H1 (cell line): ENCODE measurements at regions not wholly inside any gene's neighbourhood (a gene's known extent, or its start where the extent isn't known, plus 50 kb on each side); places are given as distances from the start of the nearest gene placed in this dataset.

Source experiments
- CTCF ChIA-PET: fragments of 300-600 bp; sonication (Branson Sonifier 250); formaldehyde crosslinking; loops from one replicate; lab custom pipeline; 2021; ENCODE audit not compliant: partially characterized antibody; lab: Charles Lee
- POLR2A ChIA-PET: fragments of 300-600 bp; sonication (Branson Sonifier 250); formaldehyde crosslinking; loops from one replicate; lab custom pipeline; 2021; ENCODE audit warnings: inconsistent platforms; ENCODE audit not compliant: partially characterized antibody; lab: Charles Lee
- DNase-seq, 2 experiments: peaks; one replicate each; pipeline versions ENCODE4 v3.0.0 to v3.0.0-alpha.2; 2010 to 2022; ENCODE audit warnings: low spot score in 2 of 2, low read depth in 1 of 2, mixed read lengths in 1 of 2
- FAIRE-seq: peaks from 2 replicates; lab custom pipeline; 2011; peaks lifted over from hg19 to GRCh38; lab: Jason Lieb, UNC
- H2AFZ ChIP-seq: 2 replicates; pipeline ENCODE4 v1.8.1; 2012; ENCODE audit warnings: low read length, inconsistent platforms
- H2AK5ac ChIP-seq: 2 replicates; pipeline ENCODE4 v1.6.1; 2013; ENCODE audit warnings: low read depth, low read length
- H2BK120ac ChIP-seq: replicated peaks from 2 replicates; pipeline ENCODE3; 2013; ENCODE audit warnings: low read depth, low read length, inconsistent platforms
- H2BK12ac ChIP-seq: 2 replicates; pipeline ENCODE4 v1.6.1; 2013; ENCODE audit warnings: low read depth, low read length
- H2BK15ac ChIP-seq: 2 replicates; pipeline ENCODE4 v1.6.1; 2013; ENCODE audit warnings: low read length
- H2BK20ac ChIP-seq: 2 replicates; pipeline ENCODE4 v1.6.1; 2013; ENCODE audit warnings: low read length
- H2BK5ac ChIP-seq: 2 replicates; pipeline ENCODE4 v1.6.1; 2013; ENCODE audit warnings: low read depth, low read length
- H3K14ac ChIP-seq: 2 replicates; pipeline ENCODE4 v1.6.1; 2013; ENCODE audit warnings: inconsistent platforms; ENCODE audit not compliant: insufficient read length
- H3K18ac ChIP-seq: 2 replicates; pipeline ENCODE4 v1.6.1; 2013; ENCODE audit warnings: low read length; ENCODE audit errors: extremely low read depth
- H3K23ac ChIP-seq: 2 replicates; pipeline ENCODE4 v1.6.1; 2013; ENCODE audit warnings: inconsistent platforms; ENCODE audit not compliant: insufficient read length
- H3K23me2 ChIP-seq: 2 replicates; pipeline ENCODE4 v1.6.1; 2013; ENCODE audit warnings: low read depth, low read length
- H3K27ac ChIP-seq: 2 replicates; pipeline ENCODE4 v1.6.1; 2011; ENCODE audit warnings: low read depth, low read length, inconsistent platforms
- H3K27me3 ChIP-seq, 4 experiments: replicated peaks in 1 of 4; 1 replicate in 1 of 4; 2 replicates in 3 of 4; pipeline versions ENCODE4 v1.6.1 to v1.8.1; 2011 to 2013; ENCODE audit warnings: low read length in 3 of 4, mild to moderate bottlenecking in 3 of 4, inconsistent platforms in 2 of 4, mixed read lengths in 2 of 4, moderate library complexity in 1 of 4; ENCODE audit not compliant: control insufficient read depth in 3 of 4, insufficient read depth in 3 of 4; ENCODE audit errors: extremely low read depth in 1 of 4
- H3K36me3 ChIP-seq, 4 experiments: 2 replicates each; pipeline versions ENCODE4 v1.6.1 to v1.8.1; 2011 to 2013; ENCODE audit warnings: mild to moderate bottlenecking in 4 of 4, low read length in 3 of 4, moderate library complexity in 2 of 4, control low read depth in 1 of 4, inconsistent platforms in 1 of 4; ENCODE audit not compliant: insufficient read depth in 4 of 4, control insufficient read depth in 2 of 4
- H3K4ac ChIP-seq: replicated peaks from 2 replicates; pipeline ENCODE3; 2013; ENCODE audit warnings: low read length, low read depth, mixed read lengths, inconsistent platforms; ENCODE audit not compliant: insufficient read length
- H3K4me1 ChIP-seq, 4 experiments: replicated peaks in 1 of 4; 1 replicate in 1 of 4; 2 replicates in 3 of 4; pipeline versions ENCODE4 v1.6.1 to v1.8.1; 2011 to 2013; ENCODE audit warnings: low read length in 3 of 4, inconsistent platforms in 2 of 4, mixed read lengths in 1 of 4; ENCODE audit not compliant: insufficient read depth in 4 of 4, control insufficient read depth in 3 of 4
- H3K4me2 ChIP-seq, 2 experiments: 2 replicates each; pipeline versions ENCODE4 v1.6.1 to v1.8.1; 2011 to 2013; ENCODE audit warnings: low read depth in 2 of 2, low read length in 2 of 2, control low read depth in 1 of 2, inconsistent platforms in 1 of 2, mild to moderate bottlenecking in 1 of 2; ENCODE audit not compliant: insufficient read depth in 1 of 2
- H3K4me3 ChIP-seq, 4 experiments: fragments of 200-600, 300-600 bp in 1 of 4; sonication (generic), shearing (Covaris generic), sonication (Bioruptor Twin) in 1 of 4; 2 replicates each; pipeline versions ENCODE4 v1.5.1 to v1.8.1; 2011 to 2016; ENCODE audit warnings: low read length in 4 of 4, low read depth in 3 of 4, control low read depth in 2 of 4, inconsistent platforms in 2 of 4, mild to moderate bottlenecking in 2 of 4, mixed read lengths in 1 of 4, moderate library complexity in 1 of 4; ENCODE audit not compliant: insufficient read depth in 2 of 4; ENCODE audit errors: extremely low read depth in 1 of 4
- H3K56ac ChIP-seq: replicated peaks from 2 replicates; pipeline ENCODE3; 2013; ENCODE audit warnings: low read depth, mild to moderate bottlenecking, mixed read lengths, low read length, inconsistent platforms; ENCODE audit not compliant: insufficient read length
- H3K79me1 ChIP-seq: 2 replicates; pipeline ENCODE4 v1.6.1; 2013; ENCODE audit warnings: low read depth, low read length, control low read depth
- H3K79me2 ChIP-seq, 2 experiments: 2 replicates each; pipeline versions ENCODE4 v1.6.1 to v1.8.1; 2012 to 2013; ENCODE audit warnings: low read length in 2 of 2, mild to moderate bottlenecking in 2 of 2, inconsistent platforms in 1 of 2; ENCODE audit not compliant: insufficient read depth in 2 of 2, control insufficient read depth in 1 of 2
- H3K9ac ChIP-seq, 4 experiments: replicated peaks in 1 of 4; 1 replicate in 1 of 4; 2 replicates in 3 of 4; pipeline versions ENCODE4 v1.6.1 to v1.8.1; 2011 to 2013; ENCODE audit warnings: low read depth in 3 of 4, low read length in 3 of 4, control low read depth in 2 of 4, mild to moderate bottlenecking in 2 of 4, moderate library complexity in 2 of 4, inconsistent platforms in 1 of 4; ENCODE audit errors: extremely low read depth in 1 of 4
- H3K9me3 ChIP-seq, 2 experiments: 2 replicates each; pipeline versions ENCODE4 v1.6.1 to v1.8.1; 2012 to 2013; ENCODE audit warnings: mild to moderate bottlenecking in 2 of 2, moderate library complexity in 2 of 2, control low read depth in 1 of 2, inconsistent platforms in 1 of 2, low read depth in 1 of 2, low read length in 1 of 2, mixed read lengths in 1 of 2; ENCODE audit not compliant: insufficient read depth in 2 of 2
- H4K20me1 ChIP-seq, 2 experiments: replicated peaks in 1 of 2; 2 replicates each; pipeline versions ENCODE3 to v1.8.1; 2011 to 2013; ENCODE audit warnings: inconsistent platforms in 2 of 2, low read length in 2 of 2, mild to moderate bottlenecking in 1 of 2; ENCODE audit not compliant: insufficient read depth in 2 of 2, control insufficient read depth in 1 of 2
- H4K5ac ChIP-seq: 2 replicates; pipeline ENCODE4 v1.6.1; 2013; ENCODE audit warnings: low read length, low read depth, mixed read lengths, inconsistent platforms; ENCODE audit not compliant: insufficient read length
- H4K8ac ChIP-seq: 2 replicates; pipeline ENCODE4 v1.8.0; 2013; ENCODE audit warnings: mild to moderate bottlenecking, moderate library complexity, low read length, inconsistent platforms; ENCODE audit not compliant: insufficient read depth; ENCODE audit errors: extremely low read depth
- H4K91ac ChIP-seq: replicated peaks from 2 replicates; pipeline ENCODE3; 2013; ENCODE audit warnings: low read length, mixed read lengths, inconsistent platforms; ENCODE audit not compliant: insufficient read length
- CTCF ChIP-seq, 3 experiments: IDR thresholded peaks; 1 replicate in 2 of 3; 2 replicates in 1 of 3; pipeline versions ENCODE4 v1.5.1 to v1.6.1; 2011; ENCODE audit warnings: low read length in 3 of 3, mild to moderate bottlenecking in 3 of 3, inconsistent platforms in 2 of 3, low read depth in 1 of 3, moderate library complexity in 1 of 3; ENCODE audit not compliant: insufficient read depth in 1 of 3; ENCODE audit errors: control extremely low read depth in 1 of 3
- FOSL1 ChIP-seq: IDR thresholded peaks from 2 replicates; pipeline ENCODE4 v1.6.1; 2011; ENCODE audit warnings: mild to moderate bottlenecking, low read depth, low read length, moderate library complexity; ENCODE audit not compliant: insufficient read depth
- RAD21 ChIP-seq, 2 experiments: IDR thresholded peaks in 1 of 2; conservative IDR thresholded peaks in 1 of 2; 2 replicates each; pipeline ENCODE4 v1.6.1; 2011; ENCODE audit warnings: low read depth in 2 of 2, low read length in 2 of 2, improper control_type of control experiment in 1 of 2, inconsistent platforms in 1 of 2, mild to moderate bottlenecking in 1 of 2, moderate library complexity in 1 of 2
- YY1 ChIP-seq: IDR thresholded peaks from 2 replicates; pipeline ENCODE4 v1.6.1; 2011; ENCODE audit warnings: low read depth, mild to moderate bottlenecking, low read length
- WGBS, 2 experiments: shearing (Covaris generic) in 1 of 2; methylation state at CpG; one replicate each; pipeline versions ENCODE4 v1.1.6 to v1.1.7; 2013 to 2015; ENCODE audit warnings: low lambda C conversion rate in 2 of 2, mixed read lengths in 2 of 2, inconsistent platforms in 1 of 2, low coverage in 1 of 2, missing lambda C conversion rate in 1 of 2; ENCODE audit not compliant: insufficient replicate concordance in 2 of 2, insufficient coverage in 1 of 2, insufficient read length in 1 of 2; ENCODE audit errors: extremely low coverage in 1 of 2, missing lambda C conversion rate in 1 of 2; 5-methylcytosine and 5-hydroxymethylcytosine counted together

DNA sequence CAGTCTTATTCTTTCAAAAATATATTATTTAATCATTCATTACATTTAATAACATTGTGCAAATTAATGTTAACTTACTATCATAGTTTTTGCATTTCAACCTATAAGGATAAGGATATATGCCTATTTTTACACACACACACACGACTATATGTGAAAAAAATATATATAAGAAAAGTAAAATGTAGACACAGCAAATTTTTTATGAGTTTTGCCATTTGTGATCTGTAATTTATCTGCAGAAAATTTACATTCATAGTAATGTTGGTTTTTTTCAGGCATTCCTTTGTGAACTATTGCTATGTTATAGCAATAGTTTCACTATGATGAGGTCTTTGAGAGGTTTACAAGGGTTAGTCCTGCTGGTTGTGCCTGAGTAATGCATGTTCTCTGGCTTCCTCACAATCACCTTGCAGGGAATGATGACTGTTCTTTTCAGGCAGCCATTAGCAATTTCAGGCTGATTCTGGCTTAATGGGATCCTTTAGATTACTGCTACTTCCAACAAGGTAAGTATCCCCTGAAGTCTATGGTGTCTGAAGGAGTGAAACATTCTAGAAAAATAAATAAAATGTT lies 183.7 kb upstream of the CDK1 start:
- 74% methylated on average over 1 of the region's 1 CpG; no CpG with 5 or more reads in 1 of the 2 experiments for WGBS, 2 experiments
- Histone ChIP-seq H3K79me2 (no peaks in the 10 kb centered on the region), H2BK12ac (no peak overlapping the region), H4K8ac (no peak overlapping the region), H3K23ac (no peak overlapping the region), H4K20me1 (no peaks in the 10 kb centered on the region), H2BK20ac (no peak overlapping the region), H3K18ac (no peak overlapping the region), H2BK15ac (no peak overlapping the region), H2BK5ac (no peak overlapping the region), H3K27ac (no peak overlapping the region), H3K56ac (no peak overlapping the region), H2AK5ac (no peak overlapping the region), H3K23me2 (no peaks in the 10 kb centered on the region)
- no peak for DNase-seq
- ChIA-PET CTCF (interaction anchor here (0.5 to 2.1 kb wide), 9 partner anchors 10 to 875 kb away, joined by 3 to 5 read pairs (median 4); no protein-coding TSS in a partner anchor), POLR2A (no interaction called here)
- TF ChIP-seq FOSL1 (no peak), YY1 (peak; percentile 86), CTCF (IDR thresholded peaks at IDR 0.05; ENCODE audit: control extremely low read depth in 1 of 3, insufficient read depth in 1 of 3, low read depth in 1 of 3, low read length in 3 of 3) (peak in 2 of 3 experiments; percentile 6 to 48; a peak in 1 of 4 replicates), RAD21 (IDR thresholded peaks at IDR 0.05 in 1 of 2, conservative IDR thresholded peaks at IDR 0.05 in 1 of 2; ENCODE audit: low read depth in 2 of 2, low read length in 2 of 2) (peak in 1 of 2 experiments; percentile 30; a peak in 2 of 4 replicates)
- TF ChIP-seq, all 59 proteins: peak for 3
- H3K4me2 ChIP-seq: 0 out of 4 replicates have a peak overlapping the region, but pooled peaks of 1 of the 2 experiments have one; percentile 14
- H3K14ac ChIP-seq: no peak overlapping the region
- H2BK120ac ChIP-seq: no peak overlapping the region
- H3K4ac ChIP-seq: no peak overlapping the region
- no peak overlapping the region for H3K9ac ChIP-seq
- no peak overlapping the region for H4K91ac ChIP-seq
- H2AFZ ChIP-seq: no peak overlapping the region
- H3K36me3 ChIP-seq: no peaks in the 10 kb centered on the region
- H3K4me1 ChIP-seq: no peaks in the 10 kb centered on the region; a peak in 1 of 7 replicates
- H3K79me1 ChIP-seq: no peaks in the 10 kb centered on the region
- no peaks in the 10 kb centered on the region for H3K9me3 ChIP-seq
- no peak overlapping the region for H4K5ac ChIP-seq
- H3K27me3 ChIP-seq: no peaks in the 10 kb centered on the region
- no peak overlapping the region for H3K4me3 ChIP-seq
- FAIRE-seq: peak; percentile 81
